ENCODE measurements at regions not wholly inside any gene's neighbourhood (a gene's known extent, or its start where the extent isn't known, plus 50 kb on each side); places are given as distances from the start of the nearest gene placed in this dataset.

DNA sequence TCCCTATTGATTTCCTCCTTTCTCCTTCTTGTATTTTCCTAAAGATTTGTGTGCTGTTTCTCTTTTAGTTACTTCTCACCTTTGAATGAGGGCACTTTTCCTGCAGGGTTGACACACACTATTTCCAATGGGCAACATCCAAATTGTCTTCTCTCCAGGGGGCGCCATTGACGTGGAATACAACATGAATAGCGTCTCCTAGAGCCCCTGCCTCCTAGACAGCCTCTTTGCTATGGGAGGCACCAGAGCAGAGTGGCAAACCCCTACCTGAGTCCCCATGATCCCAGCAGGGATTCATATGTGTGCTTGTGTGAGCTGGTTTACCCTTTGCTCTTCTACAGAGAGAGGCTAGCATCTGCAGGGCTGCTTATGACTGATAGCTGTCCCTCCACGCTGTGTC, 61.3 kb upstream of the ITSN2 start:
- Histone ChIP-seq H3K4me3 (no peak overlapping the region), H3K27me3 (no peaks in the 10 kb centered on the region), H3K4me1 (no peaks in the 10 kb centered on the region), H3K9me3 (no peaks in the 10 kb centered on the region), H3K27ac (no peak overlapping the region), H3K36me3 (no peaks in the 10 kb centered on the region)
- TF ChIP-seq, protein P1, sequence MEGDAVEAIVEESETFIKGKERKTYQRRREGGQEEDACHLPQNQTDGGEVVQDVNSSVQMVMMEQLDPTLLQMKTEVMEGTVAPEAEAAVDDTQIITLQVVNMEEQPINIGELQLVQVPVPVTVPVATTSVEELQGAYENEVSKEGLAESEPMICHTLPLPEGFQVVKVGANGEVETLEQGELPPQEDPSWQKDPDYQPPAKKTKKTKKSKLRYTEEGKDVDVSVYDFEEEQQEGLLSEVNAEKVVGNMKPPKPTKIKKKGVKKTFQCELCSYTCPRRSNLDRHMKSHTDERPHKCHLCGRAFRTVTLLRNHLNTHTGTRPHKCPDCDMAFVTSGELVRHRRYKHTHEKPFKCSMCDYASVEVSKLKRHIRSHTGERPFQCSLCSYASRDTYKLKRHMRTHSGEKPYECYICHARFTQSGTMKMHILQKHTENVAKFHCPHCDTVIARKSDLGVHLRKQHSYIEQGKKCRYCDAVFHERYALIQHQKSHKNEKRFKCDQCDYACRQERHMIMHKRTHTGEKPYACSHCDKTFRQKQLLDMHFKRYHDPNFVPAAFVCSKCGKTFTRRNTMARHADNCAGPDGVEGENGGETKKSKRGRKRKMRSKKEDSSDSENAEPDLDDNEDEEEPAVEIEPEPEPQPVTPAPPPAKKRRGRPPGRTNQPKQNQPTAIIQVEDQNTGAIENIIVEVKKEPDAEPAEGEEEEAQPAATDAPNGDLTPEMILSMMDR (IDR thresholded peaks at IDR 0.05): peak; percentile 28 to 44
- DNase-seq: peak in 2 of 4 donors; percentile 55 to 60
- intact Hi-C loops (cut with DNase I): no loop called here
- ATAC-seq: peak; percentile 92

DNA sequence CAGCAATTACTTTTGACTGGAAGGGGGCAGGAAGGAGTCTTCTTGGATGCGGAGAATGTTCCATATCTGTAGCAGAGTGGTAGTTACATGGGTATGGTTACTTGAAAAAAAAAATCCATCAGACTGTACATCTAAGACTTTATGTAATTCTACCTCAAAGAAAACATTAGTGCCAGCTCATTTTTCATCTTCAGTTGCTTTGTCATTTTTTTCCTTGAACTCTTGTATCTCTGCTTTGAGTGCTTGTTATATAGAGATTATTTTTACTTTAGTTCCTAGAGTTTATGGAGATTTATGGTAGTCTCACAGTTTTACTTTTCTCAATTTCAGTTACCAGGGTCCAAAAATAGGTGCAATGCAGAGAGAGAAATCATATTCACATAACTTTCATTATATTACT, 60.0 kb upstream of the ITSN2 start:
- H3K4me1 ChIP-seq: no peaks in the 10 kb centered on the region
- intact Hi-C loops (cut with DNase I): no loop called here
- ATAC-seq (no peak), DNase-seq (no peak)
- TF ChIP-seq, protein P1 (IDR thresholded peaks at IDR 0.05): no peak
- H3K36me3 ChIP-seq: no peaks in the 10 kb centered on the region
- H3K27me3 ChIP-seq: no peaks in the 10 kb centered on the region
- no peak overlapping the region for H3K4me3 ChIP-seq
- no peak overlapping the region for H3K27ac ChIP-seq
- H3K9me3 ChIP-seq: no peaks in the 10 kb centered on the region

DNA sequence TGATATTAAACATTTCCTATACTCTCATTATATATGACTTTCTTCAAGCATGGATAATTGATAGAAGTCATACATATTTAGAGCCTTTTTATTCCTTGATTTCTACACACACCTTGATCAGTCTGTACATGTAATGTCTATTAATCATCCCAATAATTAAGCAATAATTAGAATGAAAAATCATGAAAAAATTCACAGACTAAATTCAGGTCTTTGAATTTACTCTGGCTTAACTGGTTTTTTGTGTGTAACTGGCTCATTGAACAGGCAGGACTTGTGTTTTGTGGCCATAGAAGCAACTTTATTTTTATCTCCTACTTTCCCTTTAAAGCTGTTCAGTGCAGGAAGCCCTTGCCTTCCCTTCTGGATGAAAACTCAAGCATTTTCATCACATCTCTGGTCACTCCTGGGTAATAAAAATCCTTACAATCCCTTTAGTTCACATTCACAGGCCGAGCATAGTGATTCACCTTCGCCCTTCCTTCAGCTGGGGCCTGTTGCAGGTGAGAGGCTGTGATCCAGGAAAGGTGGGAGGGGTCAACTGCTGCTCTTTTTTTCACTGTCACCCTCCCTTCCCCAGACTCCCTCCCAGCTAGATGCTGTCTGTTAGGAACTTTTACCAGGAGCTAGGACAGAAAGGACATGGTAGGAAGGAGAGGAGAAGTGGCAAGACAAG, 58.0 kb upstream of the ITSN2 start:
- DNase-seq (no peak), ATAC-seq (no peak)
- no peaks in the 10 kb centered on the region for H3K4me1 ChIP-seq
- intact Hi-C loops (cut with DNase I): loop anchor here in 1 of 2 donors (10.0 kb wide), 1 partner anchor 406 kb away; no protein-coding TSS in a partner anchor
- H3K36me3 ChIP-seq: no peaks in the 10 kb centered on the region
- TF ChIP-seq, protein P1 (IDR thresholded peaks at IDR 0.05): no peak
- H3K27ac ChIP-seq: no peak overlapping the region
- no peaks in the 10 kb centered on the region for H3K9me3 ChIP-seq
- no peak overlapping the region for H3K4me3 ChIP-seq
- no peaks in the 10 kb centered on the region for H3K27me3 ChIP-seq

DNA sequence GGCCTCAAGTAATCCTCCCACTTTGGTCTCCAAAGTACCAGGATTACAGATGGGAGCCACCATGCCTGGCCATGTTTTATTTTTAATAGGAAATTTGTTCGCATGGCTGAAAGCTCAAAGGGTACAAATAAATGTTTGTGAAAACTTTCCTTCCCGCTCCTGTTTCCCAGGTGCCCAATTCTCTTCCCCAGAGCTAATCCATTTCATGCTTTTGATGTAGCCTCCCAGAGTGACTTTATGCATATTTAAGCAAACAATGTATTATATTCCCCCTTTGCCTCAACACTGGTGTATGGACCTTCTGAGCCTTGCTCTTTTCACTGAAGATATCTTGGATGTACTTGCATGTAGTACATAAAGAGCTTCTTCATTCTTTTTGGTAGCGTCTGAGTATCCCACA, 52.5 kb upstream of the ITSN2 start:
- Histone ChIP-seq H3K27me3 (peaks cover 0 to 9% of the 10 kb centered on the region in 2 donors), H3K4me1 (no peaks in the 10 kb centered on the region), H3K9me3 (no peaks in the 10 kb centered on the region), H3K36me3 (no peaks in the 10 kb centered on the region), H3K27ac (no peak overlapping the region), H3K4me3 (no peak overlapping the region)
- DNase-seq (no peak), ATAC-seq (no peak)
- TF ChIP-seq, protein P1 (IDR thresholded peaks at IDR 0.05): no peak
- intact Hi-C loops (cut with DNase I): loop anchor here (5.0 to 10.0 kb wide), 2 partner anchors 412 to 414 kb away; no protein-coding TSS in a partner anchor

DNA sequence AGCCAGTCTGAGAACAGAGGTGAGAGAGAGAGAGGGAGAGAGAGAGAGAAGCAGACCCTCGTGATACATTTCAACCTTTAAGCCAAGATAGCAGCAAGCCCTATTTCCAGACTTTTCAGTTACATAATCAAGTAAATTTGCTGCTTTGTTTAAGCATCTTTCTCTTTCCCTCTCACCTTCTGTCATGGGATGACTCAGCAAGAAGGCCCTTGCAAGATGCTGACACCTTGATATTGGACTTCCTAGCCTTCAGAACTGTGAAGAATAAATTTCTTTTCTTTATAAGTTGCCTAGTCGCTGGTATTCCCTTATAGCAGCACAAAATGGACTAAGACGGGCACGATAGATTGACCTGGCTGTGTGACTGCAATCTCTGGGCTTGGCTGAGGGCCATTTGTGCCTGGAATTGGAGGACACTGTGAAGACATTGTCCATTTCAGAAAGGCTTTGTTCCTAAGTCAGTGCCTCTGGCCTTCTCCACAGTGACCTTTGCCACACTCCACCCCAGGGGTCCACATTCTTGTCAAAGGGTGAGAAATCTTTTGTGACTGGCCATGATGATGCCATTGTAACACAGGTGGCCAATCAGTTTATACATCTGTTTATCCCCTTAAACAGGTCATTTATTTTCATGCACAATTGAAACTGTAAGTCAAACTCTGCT, 51.3 kb upstream of the ITSN2 start:
- Histone ChIP-seq H3K9me3 (no peaks in the 10 kb centered on the region), H3K27ac (no peak overlapping the region), H3K27me3 (peaks cover 0 to 9% of the 10 kb centered on the region in 2 donors), H3K4me1 (no peaks in the 10 kb centered on the region), H3K36me3 (no peaks in the 10 kb centered on the region), H3K4me3 (no peak overlapping the region)
- ATAC-seq (no peak), DNase-seq (no peak)
- TF ChIP-seq, protein P1 (IDR thresholded peaks at IDR 0.05): no peak
- intact Hi-C loops (cut with DNase I): loop anchor here (5.0 to 10.0 kb wide), 2 partner anchors 413 to 416 kb away; no protein-coding TSS in a partner anchor

Measured in left lung (tissue), 4 donors.